ENCODE measurements at regions not wholly inside any gene's neighbourhood (a gene's known extent, or its start where the extent isn't known, plus 50 kb on each side); places are given as distances from the start of the nearest gene placed in this dataset.

DNA sequence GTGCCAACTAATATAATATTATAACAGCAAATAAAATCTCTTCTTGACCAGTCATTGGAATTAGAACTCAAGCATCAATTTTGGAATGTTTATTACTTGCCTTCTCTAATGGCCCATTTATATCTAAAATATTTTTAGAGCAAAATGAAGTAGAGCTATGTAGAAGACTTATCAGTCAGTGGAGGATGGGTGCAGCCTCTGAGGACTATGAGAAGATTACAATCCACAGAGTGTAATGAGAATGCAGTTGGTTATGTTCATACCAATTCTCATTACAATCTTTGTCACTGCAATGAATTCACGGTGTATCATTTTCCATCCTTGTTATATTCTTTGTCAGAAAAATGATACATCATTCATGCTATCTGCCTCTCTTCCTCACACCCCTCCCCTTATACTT is 878.1 kb downstream of the CENPC start:
- no peak for DNase-seq

DNA sequence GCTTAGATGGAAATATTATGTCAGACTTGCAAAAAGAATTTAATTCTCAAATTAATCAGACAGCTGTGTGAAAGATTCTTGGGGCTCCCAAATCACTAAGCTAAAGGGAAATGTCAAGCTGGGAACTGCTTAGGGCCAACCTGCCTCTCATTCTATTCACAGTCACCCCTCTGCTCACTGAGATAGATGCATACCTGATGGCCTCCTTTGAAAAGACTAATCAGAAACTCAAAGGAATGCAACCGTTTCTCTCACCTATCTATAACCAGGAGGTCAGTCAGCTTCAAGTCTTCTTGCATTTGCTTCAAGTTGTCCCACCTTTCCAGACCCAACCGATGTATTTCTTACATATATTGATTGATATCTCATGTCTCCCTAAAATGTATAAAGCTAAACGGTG is 882.7 kb downstream of the CENPC start:
- DNase-seq: no peak

DNA sequence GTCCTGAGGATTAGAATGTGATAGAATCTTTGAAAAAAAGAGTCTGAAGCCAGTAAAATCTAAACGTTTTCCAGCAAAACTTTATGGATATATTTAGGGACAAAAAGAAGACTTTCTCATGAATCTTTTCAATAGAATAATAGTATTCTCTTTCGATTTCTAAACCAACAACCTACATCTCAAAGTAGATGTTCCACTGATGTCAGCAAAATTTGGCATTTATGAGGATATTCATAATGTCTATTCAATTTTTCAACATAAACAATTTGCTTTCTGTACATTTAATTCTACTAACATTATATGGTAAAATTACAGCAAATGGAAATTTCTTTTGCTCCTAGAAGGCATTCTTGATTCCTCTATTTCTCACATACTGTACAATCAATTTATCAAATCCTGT is 886.5 kb downstream of the CENPC start:
- no peak for DNase-seq

DNA sequence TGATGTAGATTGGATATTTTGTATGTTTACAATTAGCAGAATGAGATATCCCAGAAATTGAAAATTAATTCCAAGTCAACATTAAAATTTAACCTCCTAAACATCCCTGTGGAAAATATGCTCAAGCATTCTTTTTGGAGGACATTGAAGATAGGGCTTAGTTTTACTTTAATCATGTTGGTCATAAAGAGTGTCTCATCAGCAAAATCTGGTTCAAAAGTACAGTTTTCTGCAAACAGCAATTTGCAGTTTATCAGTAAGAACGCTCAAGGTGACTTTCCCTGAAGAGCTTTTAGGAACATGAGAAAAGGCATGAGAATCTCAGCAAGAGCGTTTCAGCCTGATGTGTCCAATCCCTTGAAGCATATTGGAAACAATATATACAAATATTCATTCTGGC is 889.8 kb downstream of the CENPC start:
- no peak for DNase-seq

DNA sequence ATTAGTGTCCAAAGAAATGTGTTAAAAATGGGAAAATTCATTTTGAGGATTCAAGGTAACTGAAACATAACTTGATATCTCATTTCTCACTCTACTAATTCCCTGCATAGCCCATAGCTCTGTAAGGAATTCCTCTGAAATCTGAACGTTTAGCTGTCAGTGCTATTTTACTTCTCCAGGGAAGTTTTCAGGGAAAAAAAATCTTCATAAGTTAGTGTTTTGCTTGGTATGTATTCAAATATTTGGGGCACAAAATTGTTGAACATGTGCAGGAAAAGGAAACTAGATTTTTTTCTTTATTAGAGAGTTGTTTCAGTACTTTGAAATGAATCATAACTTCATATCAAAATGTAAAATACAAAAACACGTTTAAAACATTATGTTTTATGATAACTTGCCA is 891.4 kb downstream of the CENPC start:
- no peak for DNase-seq

DNA sequence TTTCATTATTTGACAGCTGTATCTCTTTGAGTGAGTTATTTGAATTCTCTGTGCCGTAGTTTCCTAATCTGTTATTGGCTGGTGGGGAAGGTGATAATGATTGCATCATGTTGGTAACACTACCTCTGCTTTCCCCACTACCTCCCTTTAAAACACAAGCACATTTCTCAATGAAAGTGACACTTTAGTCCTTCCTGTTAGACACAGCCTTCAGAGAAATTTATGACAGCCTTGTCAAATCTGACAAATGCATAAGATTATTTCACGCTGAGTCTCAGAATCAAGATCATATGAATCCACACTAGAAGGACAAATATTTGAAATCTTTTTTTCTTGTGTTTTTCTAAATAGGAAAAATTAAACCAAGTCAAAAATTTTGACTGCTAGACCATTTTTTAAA is 896.1 kb downstream of the CENPC start:
- DNase-seq: no peak

DNA sequence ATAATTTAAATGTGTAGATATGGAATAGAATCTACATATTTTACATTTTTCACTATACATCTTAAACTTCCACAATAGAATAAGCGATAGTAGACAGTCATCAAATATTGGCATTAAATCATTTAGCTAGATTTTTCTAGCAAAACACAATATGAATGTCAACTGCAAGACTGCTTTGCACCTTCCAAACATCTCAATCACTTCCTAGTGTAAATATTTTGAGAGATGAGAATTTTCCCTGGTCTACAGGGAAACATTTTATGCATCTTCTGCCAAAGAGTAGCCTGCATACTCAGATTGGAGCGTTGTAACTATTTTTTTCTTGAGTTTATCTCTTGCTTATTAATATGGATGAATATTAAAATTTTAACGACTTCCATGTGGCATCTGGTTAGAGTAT is 897.4 kb downstream of the CENPC start:
- DNase-seq: no peak

DNA sequence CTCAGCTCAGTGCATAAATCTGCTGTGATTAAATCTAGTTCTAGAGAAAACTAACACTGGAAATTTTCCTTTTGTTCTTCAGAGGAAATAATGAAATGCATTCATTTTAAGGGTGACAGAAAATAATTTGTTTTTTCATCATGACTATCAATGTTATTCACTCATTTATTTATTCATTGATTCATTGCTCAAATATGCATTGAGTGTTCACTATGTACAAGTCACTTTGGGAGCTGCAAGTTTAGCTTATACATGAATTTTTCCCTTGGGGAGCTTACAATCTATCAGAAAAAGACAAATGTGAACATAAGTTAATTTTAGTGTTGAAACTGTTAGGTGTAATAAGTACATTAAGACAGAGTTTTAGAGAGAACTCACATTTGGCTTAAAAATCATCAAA is 897.8 kb downstream of the CENPC start:
- no peak for DNase-seq

DNA sequence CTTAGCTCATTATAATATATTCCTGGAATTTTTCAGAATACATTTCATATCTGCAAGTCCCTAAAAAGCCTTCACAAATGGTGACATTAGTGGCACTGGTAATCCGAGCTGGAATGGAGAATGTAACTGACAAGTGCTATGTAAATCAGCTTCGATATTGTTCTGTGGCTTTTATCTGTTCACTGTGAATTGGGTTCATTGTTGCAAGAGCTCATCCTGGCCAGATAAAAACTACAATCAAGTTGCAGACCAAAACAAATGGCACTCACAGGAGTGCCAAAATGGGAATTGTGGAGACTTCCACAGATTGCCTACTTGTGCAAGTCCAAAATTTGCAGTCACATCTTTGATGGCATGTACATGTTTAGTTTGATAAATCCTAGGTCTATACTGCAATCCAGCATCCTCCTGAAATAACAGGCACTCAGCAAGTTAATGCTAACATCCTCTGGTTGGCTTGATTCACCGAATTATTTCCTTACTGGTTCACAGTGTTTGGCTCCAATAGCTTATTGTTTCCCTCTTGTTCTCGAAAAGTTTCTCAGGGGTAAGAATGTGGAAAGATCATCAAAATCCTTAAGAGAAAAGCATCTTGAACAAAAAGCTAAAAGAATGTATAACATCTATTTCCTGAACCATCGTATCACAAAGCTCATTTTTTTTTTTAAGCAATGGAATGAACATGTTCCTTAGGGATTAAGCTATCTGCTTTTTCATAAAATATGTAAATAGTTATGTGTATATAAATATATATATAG is 904.9 kb downstream of the CENPC start:
- DNase-seq: peak; percentile 3

DNA sequence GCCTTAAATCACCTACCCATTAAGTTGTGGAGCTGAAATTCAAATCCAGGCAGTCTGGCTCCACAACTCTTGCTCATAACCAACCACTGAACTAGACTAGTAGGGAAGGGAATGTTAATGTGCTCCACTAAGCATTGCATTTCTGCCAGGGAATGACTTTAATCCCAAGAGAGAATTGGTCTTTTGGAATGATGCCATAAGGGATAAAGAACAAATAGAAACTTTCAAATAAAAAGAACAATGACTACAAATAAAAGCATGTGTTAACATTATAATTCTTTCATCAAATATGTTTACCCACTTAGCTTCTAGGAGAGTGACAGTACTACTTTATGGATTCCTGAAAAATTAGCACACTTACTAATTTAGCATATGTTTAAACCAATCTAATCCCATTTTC is 905.9 kb downstream of the CENPC start:
- peak; percentile 33 for DNase-seq

DNA sequence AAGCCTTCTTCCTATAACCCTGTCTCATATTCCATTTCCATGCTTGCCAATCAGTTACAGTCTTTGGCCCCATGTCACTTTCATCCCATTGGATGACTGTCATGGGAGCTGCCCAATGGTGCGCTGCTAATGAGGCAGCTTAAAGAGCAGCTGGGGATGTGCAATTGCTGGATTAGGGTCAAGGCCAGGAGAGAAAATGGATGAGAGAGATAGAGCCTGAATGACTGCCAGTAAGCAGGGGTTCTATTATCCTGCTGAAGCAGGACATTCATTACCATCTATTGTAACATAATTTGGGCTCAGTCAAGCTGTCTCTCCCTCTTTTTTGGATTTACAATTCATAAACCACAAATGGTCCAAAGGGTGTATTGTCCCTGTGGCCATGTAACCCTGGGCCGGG is 909.0 kb downstream of the CENPC start:
- no peak for DNase-seq

DNA sequence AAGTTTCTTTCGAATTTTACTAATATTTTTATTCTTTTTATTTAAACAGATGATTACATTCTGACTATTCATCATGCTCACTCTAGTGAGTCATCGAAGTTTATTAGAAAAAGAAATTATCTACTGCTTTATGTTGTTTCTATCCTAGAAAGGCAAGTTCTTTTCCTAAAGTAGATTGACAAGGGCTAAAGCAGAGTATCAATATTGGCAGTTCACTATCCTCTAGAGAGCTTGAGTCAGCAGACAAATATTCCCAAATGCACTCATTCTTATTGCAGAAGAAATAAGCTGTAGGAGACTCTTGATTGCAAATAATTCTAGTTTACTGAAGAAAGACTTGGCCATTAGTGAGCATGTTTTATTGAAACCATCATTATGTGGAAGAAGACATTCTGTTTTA is 911.8 kb downstream of the CENPC start:
- DNase-seq: no peak

DNA sequence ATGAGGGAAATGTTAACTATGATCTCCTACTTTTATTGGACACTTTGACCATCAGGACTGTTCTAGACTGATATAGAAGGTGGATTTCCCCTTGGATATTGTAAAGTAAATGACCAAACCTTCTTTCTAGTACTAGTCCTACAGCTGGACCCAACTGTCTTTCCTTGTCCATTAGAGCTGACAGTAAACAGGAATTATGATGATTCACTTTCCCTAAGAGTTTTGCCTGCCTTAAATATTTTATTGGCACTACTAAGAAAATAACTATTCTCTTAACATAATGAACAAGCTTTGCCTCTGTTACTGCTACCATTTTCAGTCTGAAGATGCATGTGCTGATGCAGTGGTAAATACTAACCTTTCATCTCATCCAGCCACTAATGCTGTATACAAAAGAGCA is 915.4 kb downstream of the CENPC start:
- DNase-seq: no peak

DNA sequence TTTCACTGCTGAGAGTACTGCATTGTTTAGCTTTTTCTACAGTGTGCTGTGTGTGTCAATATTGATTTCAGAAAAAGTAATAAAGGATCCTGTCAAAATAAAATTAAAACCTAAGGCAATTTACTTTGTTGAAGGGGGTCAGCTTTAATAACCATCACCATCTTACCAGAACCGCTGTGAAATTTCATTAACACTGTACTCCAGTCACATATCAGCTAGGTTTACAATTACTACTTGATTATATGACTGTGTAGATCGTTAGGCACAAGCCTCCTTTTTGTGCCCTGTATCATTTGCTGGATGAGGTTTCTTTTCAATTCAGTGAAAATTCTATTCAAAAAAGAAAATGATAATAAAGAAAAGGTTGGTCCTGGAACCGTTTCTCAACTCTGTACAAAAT is 917.2 kb downstream of the CENPC start:
- no peak for DNase-seq

DNA sequence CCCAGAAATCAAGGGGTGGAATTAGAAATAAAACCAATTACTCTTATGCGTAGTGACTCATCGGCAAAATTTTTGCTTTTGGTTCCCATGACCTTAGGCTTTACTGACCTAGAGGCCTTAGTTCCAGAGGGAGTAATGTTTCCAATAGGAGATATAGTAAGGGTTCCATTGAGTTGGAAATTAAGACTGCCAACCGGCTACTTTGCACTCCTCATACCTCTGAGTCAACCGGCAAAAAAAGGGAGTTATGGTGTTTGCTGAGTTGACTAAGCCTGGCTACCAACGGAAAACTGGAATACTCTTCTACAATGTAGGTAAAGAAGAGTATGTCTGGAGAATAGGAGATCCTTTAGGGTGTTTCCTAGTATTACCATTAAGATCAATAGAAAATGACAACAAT is 919.8 kb downstream of the CENPC start:
- DNase-seq: no peak

DNA sequence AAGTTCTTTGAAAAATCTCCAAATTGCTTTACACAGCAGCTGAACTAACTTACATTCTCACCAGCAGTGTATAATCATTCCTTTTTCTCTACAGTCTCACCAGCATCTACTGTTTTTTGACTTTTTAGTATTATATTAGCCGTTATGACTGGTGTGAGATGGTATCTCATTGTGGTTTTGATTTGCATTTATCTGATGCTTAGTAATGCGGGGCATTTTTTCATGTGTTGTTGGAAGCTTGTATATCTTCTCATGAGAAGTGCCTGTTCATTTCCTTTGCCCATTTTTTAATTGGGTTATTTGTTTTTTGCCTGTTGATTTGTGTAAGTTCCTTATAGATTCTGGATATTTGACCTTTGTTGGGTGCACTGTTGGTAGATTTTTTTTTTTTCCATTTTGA is 931.7 kb downstream of the CENPC start:
- DNase-seq: no peak

DNA sequence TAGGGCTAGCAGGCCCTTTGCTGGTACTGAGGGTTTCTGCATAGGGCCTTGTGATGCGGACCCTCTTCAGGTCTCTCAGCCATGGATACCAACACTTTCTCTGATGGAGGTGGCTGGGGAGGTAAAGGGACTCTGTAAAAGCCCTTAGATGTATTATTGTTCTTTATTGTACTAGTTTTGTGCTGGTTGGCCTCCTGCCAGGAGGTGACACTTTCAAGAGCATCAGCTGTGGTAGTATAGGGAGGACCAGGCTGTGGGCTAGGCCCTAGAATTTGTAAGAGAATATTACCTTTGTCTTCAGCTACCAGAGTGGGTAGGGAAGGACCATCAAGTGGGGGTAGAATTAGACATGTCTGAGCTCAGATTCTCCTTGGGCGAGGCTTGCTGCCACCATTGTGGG is 936.3 kb downstream of the CENPC start:
- DNase-seq: no peak

DNA sequence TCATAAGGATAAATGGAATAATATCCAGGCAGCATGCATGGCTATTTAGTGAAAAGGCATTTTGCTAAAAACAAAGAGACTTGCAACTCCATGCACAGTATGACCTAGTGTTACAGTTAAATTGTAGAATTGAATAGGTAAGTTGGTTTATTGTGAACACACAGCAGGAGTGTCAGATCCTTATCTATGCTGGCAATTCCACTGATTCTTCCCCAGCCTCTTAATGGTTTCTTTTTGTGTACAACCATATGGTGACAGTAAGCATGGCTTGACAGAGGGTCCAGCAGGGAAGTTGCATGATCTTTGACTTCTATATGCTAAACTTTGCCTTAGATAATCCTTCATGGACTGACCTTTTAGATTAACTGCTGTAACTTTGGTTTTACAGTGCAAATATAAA is 936.6 kb upstream of the EPHA5 start:
- peak; percentile 62 for DNase-seq

DNA sequence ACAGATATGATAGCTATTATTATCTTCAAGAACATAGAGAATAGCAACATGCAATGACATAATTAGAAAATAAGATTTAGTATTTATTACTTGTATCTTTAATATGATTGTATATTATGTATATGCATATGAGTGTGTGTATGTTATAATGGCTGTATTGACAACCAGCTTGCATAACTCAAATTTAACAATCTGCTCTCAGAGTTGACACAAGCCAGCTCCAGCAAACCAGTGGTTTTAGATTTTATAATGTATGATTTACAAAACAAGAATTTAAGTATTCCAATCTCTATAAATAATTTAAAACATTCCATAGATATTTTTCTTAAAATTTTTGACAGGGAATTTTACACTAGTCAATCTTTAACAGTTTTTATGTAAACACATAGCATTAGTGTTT is 935.9 kb upstream of the EPHA5 start:
- DNase-seq: no peak

DNA sequence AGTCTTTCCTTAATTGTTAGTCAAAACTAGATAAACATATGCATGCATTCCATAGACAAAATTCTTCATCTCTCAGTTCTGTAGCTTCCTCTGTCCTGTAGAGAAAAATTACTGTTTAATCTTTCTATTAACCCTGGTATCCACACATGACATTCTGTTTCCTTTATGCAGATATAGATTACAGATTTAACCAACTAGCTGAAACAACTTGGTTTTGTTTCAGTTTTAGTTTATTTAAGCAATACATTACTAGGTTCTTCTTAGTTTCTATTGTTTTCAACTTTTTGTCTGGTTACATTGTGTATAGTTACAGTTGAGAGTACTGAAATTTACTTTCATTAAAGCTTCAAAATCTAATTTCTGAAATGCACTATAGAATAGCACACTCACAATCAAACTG is 933.9 kb upstream of the EPHA5 start:
- no peak for DNase-seq

DNA sequence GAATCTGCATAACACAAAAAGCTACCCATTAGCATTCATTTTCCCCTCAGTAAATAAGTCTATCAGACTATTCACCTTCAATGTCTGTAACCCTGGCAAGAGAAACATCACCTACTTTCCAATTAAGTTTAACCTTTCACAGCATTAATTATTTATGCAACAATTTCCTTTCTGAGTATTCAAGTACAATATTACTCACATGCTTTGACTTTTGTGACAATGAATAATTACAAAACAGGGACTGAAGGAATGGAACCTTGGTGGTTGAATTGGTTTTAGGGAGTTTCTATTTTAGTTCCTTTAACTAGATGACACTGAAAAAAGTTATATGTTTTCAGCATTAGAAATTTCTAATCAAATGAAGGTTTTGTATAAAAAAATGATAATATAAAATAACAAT is 932.3 kb upstream of the EPHA5 start:
- no peak for DNase-seq

DNA sequence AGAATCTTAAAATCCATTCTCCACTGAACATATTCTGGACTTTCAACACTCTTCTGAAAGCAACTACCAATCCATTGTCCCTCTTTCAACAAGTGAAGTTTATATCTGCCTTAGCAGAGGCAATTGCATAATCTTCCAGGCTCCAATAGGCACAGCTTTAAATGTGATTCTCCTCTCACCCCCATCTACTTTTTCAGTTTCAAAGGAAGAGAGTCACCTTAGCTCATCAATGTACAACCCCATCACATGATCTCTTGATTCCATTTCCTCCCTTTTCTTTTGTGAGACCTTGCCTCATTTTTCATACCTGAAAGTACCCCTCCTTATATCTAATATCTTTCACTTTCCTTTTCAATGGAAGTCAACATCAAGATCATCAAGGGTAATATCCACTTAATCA is 921.7 kb upstream of the EPHA5 start:
- DNase-seq: no peak

DNA sequence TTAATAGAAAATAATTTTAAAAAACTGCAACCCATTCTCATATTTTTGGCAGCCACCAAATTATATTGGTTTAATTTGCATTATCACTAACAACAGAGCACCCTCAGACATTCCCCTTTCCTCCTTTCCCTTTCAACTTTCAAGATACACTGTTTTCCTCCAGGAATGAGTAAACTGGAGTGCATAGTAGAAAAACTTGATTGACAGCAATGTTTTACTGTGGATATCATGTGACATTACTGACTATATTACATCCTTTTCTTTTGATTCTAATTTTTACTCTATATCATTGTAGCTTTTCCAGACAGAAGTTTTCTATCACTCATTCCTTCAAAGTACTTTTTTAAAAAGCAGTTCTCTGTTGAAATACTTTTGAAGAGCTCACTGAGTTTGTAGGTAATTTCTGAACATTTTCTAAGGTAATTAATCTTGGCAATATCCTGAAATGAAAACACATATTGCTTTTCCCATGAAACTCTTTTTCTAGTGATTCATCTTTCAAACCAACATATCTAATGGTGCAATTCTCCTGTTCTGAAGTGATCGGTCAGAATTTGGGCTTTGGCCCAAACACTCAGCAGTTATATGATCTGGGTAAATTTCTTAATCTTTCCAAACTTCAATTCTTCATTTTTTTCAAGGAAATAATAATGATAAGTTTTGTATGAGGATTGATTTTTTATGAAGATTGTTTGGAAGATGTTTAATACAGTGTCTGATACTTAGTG is 920.4 kb upstream of the EPHA5 start:
- no peak for DNase-seq

DNA sequence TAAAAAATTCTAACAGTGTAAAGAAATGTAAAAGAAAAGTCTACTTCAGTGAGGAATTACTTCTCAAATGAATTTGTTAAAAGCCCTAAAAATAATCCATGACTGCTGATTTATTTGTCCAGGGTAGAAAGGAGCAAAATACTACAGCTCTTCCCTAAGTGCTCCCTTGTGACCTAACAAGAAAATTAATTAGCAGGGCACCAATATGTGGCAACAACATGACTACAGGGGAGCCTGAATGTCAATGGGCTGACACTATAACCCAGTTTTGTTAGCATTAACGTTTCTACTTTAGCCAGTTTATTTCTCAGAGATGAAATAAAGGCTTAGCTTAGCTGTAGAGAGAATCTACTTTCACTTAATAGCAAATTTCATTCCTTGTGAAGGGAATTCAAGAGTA is 918.9 kb upstream of the EPHA5 start:
- DNase-seq: no peak

DNA sequence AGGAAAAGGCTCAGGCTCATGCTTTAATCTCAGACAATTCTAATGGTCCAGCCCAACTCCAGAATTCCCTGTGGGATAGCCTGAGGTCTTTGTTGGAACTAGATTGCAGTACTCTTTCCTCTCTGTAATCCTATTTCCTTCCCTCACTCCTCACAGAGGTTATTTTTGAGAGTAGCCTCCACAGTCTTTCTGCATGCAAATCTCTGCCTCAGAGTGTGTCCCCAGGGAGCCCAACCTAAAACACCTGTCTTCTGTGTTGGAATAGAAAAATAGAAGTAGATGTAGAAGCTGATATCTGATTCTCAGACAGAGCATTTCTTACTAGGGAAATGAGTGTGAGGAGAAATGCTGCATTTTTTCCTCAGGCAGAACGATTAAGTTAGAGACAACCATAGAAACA is 915.5 kb upstream of the EPHA5 start:
- peak; percentile 70 for DNase-seq
